ENCODE measurements at regions not wholly inside any gene's neighbourhood (a gene's known extent, or its start where the extent isn't known, plus 50 kb on each side); places are given as distances from the start of the nearest gene placed in this dataset.

DNA sequence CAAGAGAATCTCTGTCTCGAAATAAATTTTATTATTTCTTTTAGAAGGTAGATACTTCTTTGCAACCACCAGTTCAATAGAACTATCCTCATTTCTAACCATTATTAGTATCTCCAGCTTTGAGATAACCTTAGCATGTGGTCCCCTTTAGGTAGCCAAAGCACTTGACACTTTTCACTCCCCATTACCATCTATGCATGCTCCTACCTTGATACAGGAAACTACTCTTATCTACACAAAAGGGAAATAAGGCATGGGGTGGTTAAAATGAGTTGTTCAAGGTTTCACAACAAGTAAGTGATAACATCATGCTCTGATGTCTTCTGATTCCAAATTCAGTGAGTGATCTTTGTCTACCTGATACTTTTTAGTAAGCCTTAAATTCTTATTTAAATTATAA is 308.2 kb upstream of the CHORDC1 start:
- TF ChIP-seq, protein P1, sequence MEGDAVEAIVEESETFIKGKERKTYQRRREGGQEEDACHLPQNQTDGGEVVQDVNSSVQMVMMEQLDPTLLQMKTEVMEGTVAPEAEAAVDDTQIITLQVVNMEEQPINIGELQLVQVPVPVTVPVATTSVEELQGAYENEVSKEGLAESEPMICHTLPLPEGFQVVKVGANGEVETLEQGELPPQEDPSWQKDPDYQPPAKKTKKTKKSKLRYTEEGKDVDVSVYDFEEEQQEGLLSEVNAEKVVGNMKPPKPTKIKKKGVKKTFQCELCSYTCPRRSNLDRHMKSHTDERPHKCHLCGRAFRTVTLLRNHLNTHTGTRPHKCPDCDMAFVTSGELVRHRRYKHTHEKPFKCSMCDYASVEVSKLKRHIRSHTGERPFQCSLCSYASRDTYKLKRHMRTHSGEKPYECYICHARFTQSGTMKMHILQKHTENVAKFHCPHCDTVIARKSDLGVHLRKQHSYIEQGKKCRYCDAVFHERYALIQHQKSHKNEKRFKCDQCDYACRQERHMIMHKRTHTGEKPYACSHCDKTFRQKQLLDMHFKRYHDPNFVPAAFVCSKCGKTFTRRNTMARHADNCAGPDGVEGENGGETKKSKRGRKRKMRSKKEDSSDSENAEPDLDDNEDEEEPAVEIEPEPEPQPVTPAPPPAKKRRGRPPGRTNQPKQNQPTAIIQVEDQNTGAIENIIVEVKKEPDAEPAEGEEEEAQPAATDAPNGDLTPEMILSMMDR (IDR thresholded peaks at IDR 0.05), result no peak
- TF ChIP-seq POLR2A (IDR thresholded peaks at IDR 0.05), result no peak

Measured in ovary (tissue), 3 donors.